HepG2 (cell line): ENCODE measurements at regions not wholly inside any gene's neighbourhood (a gene's known extent, or its start where the extent isn't known, plus 50 kb on each side); places are given as distances from the start of the nearest gene placed in this dataset.

Experiments
- ADNP ChIP-seq: sonication (generic); formaldehyde crosslinking; IDR thresholded peaks from 2 replicates; pipeline ENCODE4 v1.4.0; 2020; ENCODE audit warnings: missing genetic modification reagents
- ARID5B ChIP-seq: IDR thresholded peaks from 2 replicates; pipeline ENCODE4 v1.4.0; 2020; ENCODE audit warnings: mild to moderate bottlenecking, missing genetic modification reagents
- CEBPG ChIP-seq: IDR thresholded peaks from 2 replicates; pipeline ENCODE4 v1.6.1; 2016
- KDM4B ChIP-seq: sonication (generic); formaldehyde crosslinking; IDR thresholded peaks from 2 replicates; pipeline ENCODE4 v1.4.0; 2020; ENCODE audit warnings: missing genetic modification reagents
- MAX ChIP-seq: IDR thresholded peaks from 2 replicates; pipeline ENCODE4 v1.6.1; 2012; ENCODE audit warnings: inconsistent platforms
- NR2F6 ChIP-seq, 2 experiments: IDR thresholded peaks; 2 replicates each; pipeline ENCODE4 v1.6.1; 2016; ENCODE audit warnings: antibody characterized with exemption in 1 of 2, mild to moderate bottlenecking in 1 of 2
- PHB2 ChIP-seq: fragments of 450-650 bp; IDR thresholded peaks from 2 replicates; pipeline ENCODE4 v1.6.1; 2018; ENCODE audit not compliant: partially characterized antibody
- POGZ ChIP-seq: sonication (generic); formaldehyde crosslinking; IDR thresholded peaks from 2 replicates; pipeline ENCODE4 v1.4.0; 2020; ENCODE audit warnings: mild to moderate bottlenecking, missing genetic modification reagents
- RFXANK ChIP-seq: IDR thresholded peaks from 2 replicates; pipeline ENCODE4 v1.6.1; 2016
- THAP7 ChIP-seq: sonication (generic); formaldehyde crosslinking; IDR thresholded peaks from 2 replicates; pipeline ENCODE4 v1.8.1; 2023; ENCODE audit warnings: mild to moderate bottlenecking, missing genetic modification reagents
- TOE1 ChIP-seq: sonication (generic); formaldehyde crosslinking; IDR thresholded peaks from 2 replicates; pipeline ENCODE4 v1.4.0; 2020; ENCODE audit warnings: mild to moderate bottlenecking, missing genetic modification reagents
- ZBTB33 ChIP-seq: sonication (generic); formaldehyde crosslinking; IDR thresholded peaks from 2 replicates; pipeline ENCODE4 v1.4.0; 2020; ENCODE audit warnings: missing genetic modification reagents
- ZBTB46 ChIP-seq: sonication (generic); formaldehyde crosslinking; IDR thresholded peaks from 2 replicates; pipeline ENCODE4 v1.4.0; 2020; ENCODE audit warnings: mild to moderate bottlenecking, missing genetic modification reagents, borderline replicate concordance
- ZFAT ChIP-seq: sonication (generic); formaldehyde crosslinking; conservative IDR thresholded peaks from 2 replicates; pipeline ENCODE4 v1.8.1; 2023; ENCODE audit warnings: missing genetic modification reagents, inconsistent platforms
- ZFYVE20 ChIP-seq: sonication (generic); formaldehyde crosslinking; IDR thresholded peaks from 2 replicates; pipeline ENCODE4 v1.8.0; 2023; ENCODE audit warnings: low read depth, mild to moderate bottlenecking, moderate library complexity, missing genetic modification reagents, borderline replicate concordance
- ZNF205 ChIP-seq: IDR thresholded peaks from 2 replicates; pipeline ENCODE4 v1.6.1; 2018; ENCODE audit warnings: missing biosample characterization, missing genetic modification reagents
- ZNF292 ChIP-seq: sonication (generic); formaldehyde crosslinking; IDR thresholded peaks from 2 replicates; pipeline ENCODE4 v1.8.1; 2022; ENCODE audit warnings: mild to moderate bottlenecking, low read depth, missing genetic modification reagents, borderline replicate concordance
- ZNF44 ChIP-seq: sonication (generic); formaldehyde crosslinking; IDR thresholded peaks from 2 replicates; pipeline ENCODE4 v1.5.1; 2020; ENCODE audit warnings: mild to moderate bottlenecking, missing genetic modification reagents
- ZNF468 ChIP-seq: sonication (generic); formaldehyde crosslinking; IDR thresholded peaks from 2 replicates; pipeline ENCODE4 v1.8.0; 2022; ENCODE audit warnings: mild to moderate bottlenecking, moderate library complexity, missing genetic modification reagents
- ZNF746 ChIP-seq: sonication (generic); formaldehyde crosslinking; IDR thresholded peaks from 2 replicates; pipeline ENCODE4 v1.8.0; 2022; ENCODE audit warnings: mild to moderate bottlenecking, missing genetic modification reagents
- ZNF784 ChIP-seq: sonication (generic); formaldehyde crosslinking; IDR thresholded peaks from 2 replicates; pipeline ENCODE4 v1.5.1; 2020; ENCODE audit warnings: missing genetic modification reagents, mild to moderate bottlenecking, borderline replicate concordance

- TF ChIP-seq THAP7 (CRISPR knock-in tag), result no peak
- no peak for TF ChIP-seq ZNF468 (CRISPR knock-in tag)
- TF ChIP-seq NR2F6 (IDR thresholded peaks at IDR 0.05), result 0 out of 2 replicates have a peak, but pooled peaks have one; percentile 30
- TF ChIP-seq NR2F6 (CRISPR knock-in tag; IDR thresholded peaks at IDR 0.05), result no peak
- no peak for TF ChIP-seq TOE1 (CRISPR knock-in tag)
- no peak for TF ChIP-seq ZNF746 (CRISPR knock-in tag)
- TF ChIP-seq ZBTB33 (CRISPR knock-in tag), result peak; percentile 88
- peak; percentile 6; the same call in 1 of the 2 replicates for TF ChIP-seq CEBPG (CRISPR knock-in tag)
- no peak for TF ChIP-seq ZBTB46
- peak; percentile 59 for TF ChIP-seq MAX
- TF ChIP-seq ZNF292, result no peak
- peak; percentile 87 for TF ChIP-seq POGZ (CRISPR knock-in tag)
- peak; percentile 63 for TF ChIP-seq ARID5B (CRISPR knock-in tag)
- no peak for TF ChIP-seq ZNF784 (CRISPR knock-in tag)
- TF ChIP-seq ZNF44, result no peak
- no peak for TF ChIP-seq KDM4B (CRISPR knock-in tag)
- no peak for TF ChIP-seq ZFYVE20 (CRISPR knock-in tag)
- TF ChIP-seq ZFAT (CRISPR knock-in tag), result no peak
- no peak for TF ChIP-seq RFXANK (CRISPR knock-in tag)
- TF ChIP-seq ADNP (CRISPR knock-in tag), result no peak
- TF ChIP-seq ZNF205 (CRISPR knock-in tag), result no peak
- TF ChIP-seq PHB2, result no peak
Measured at GRCh38 chr15:62821384-62822131, 221.0 kb upstream of the TPM1 start (continued).
